Uterus (tissue), 3 donors: ENCODE measurements at regions not wholly inside any gene's neighbourhood (a gene's known extent, or its start where the extent isn't known, plus 50 kb on each side); places are given as distances from the start of the nearest gene placed in this dataset.

Source experiments
- DNase-seq, 2 donors: peaks; one replicate each; pipeline ENCODE4 v3.0.0-alpha.2; 2019 to 2020
- H3K27ac ChIP-seq, 2 donors: fragments of 200-600 bp; sonication (generic); 1 replicate in 1 of 2; 2 replicates in 1 of 2; pipeline ENCODE4 v1.5.1; 2016 to 2018
- H3K27me3 ChIP-seq, 2 donors: fragments of 200-600 bp; sonication (generic); one replicate each; pipeline ENCODE4 v1.5.1; 2018 to 2019; ENCODE audit warnings: control low read depth in 1 of 2
- H3K36me3 ChIP-seq, 2 donors: fragments of 200-600 bp; sonication (generic); one replicate each; pipeline ENCODE4 v1.5.1; 2019; ENCODE audit warnings: control low read depth in 1 of 2
- H3K4me1 ChIP-seq, 2 donors: fragments of 200-600 bp; sonication (generic); one replicate each; pipeline ENCODE4 v1.5.1; 2018 to 2019; ENCODE audit warnings: control low read depth in 1 of 2
- H3K4me3 ChIP-seq, 2 donors: fragments of 200-600 bp; sonication (generic); 1 replicate in 1 of 2; 2 replicates in 1 of 2; pipeline ENCODE4 v1.5.1; 2018 to 2019; ENCODE audit warnings: mild to moderate bottlenecking in 1 of 2
- H3K9me3 ChIP-seq, 2 donors: fragments of 200-600 bp; sonication (generic); one replicate each; pipeline ENCODE4 v1.5.1; 2019; ENCODE audit warnings: control low read depth in 1 of 2
- CTCF ChIP-seq, 4 experiments: fragments of 200-600 bp in 2 of 4; fragments of 450-650 bp in 2 of 4; sonication (generic) in 2 of 4; IDR thresholded peaks; one replicate each; pipeline ENCODE4 v1.5.1; 2016 to 2019; ENCODE audit warnings: antibody characterized with exemption in 4 of 4, mild to moderate bottlenecking in 2 of 4, moderate library complexity in 1 of 4
- POLR2A ChIP-seq, 2 donors: fragments of 450-650 bp; IDR thresholded peaks; one replicate each; pipeline ENCODE4 v1.6.1; 2016; ENCODE audit warnings: antibody characterized with exemption in 2 of 2, mild to moderate bottlenecking in 1 of 2, moderate library complexity in 1 of 2
- intact Hi-C: fragments of 100-400 bp; cut with DNase I; formaldehyde crosslinking; loops from one replicate; pipeline ENCODE4 v1.15.1; 2023; ENCODE audit warnings: low total_unique reads
- donor health status: DM: yes; HTN: yes; CAD: no.

- Histone ChIP-seq H3K4me3 (no peak overlapping the region), H3K9me3 (no peaks in the 10 kb centered on the region), H3K27ac (no peak overlapping the region), H3K36me3 (no peaks in the 10 kb centered on the region), H3K27me3 (no peaks in the 10 kb centered on the region), H3K4me1 (no peaks in the 10 kb centered on the region)
- intact Hi-C loops, result no loop called here
- TF ChIP-seq POLR2A (IDR thresholded peaks at IDR 0.05) (no peak), CTCF (IDR thresholded peaks at IDR 0.05) (no peak)
- no peak for DNase-seq
These were observed 76.5 kb downstream of the OR13A1 start for GRCh38 chr10:45238896-45239295.

GRCh38 chr10:45239642-45240041, 75.8 kb downstream of the OR13A1 start:
- H3K9me3 ChIP-seq, result no peaks in the 10 kb centered on the region
- intact Hi-C loops, result no loop called here
- H3K27me3 ChIP-seq, result no peaks in the 10 kb centered on the region
- no peaks in the 10 kb centered on the region for H3K36me3 ChIP-seq
- TF ChIP-seq POLR2A (IDR thresholded peaks at IDR 0.05) (no peak), CTCF (IDR thresholded peaks at IDR 0.05) (no peak)
- H3K27ac ChIP-seq, result no peak overlapping the region
- H3K4me1 ChIP-seq, result no peaks in the 10 kb centered on the region
- H3K4me3 ChIP-seq, result no peak overlapping the region
- DNase-seq, result no peak

- no peak for TF ChIP-seq CTCF (IDR thresholded peaks at IDR 0.05)
- Histone ChIP-seq H3K4me3 (no peak overlapping the region), H3K9me3 (no peaks in the 10 kb centered on the region), H3K27ac (no peak overlapping the region), H3K27me3 (no peaks in the 10 kb centered on the region), H3K36me3 (no peaks in the 10 kb centered on the region), H3K4me1 (no peaks in the 10 kb centered on the region)
- intact Hi-C loops, result no loop called here
- no peak for DNase-seq
These were observed 73.4 kb downstream of the OR13A1 start for GRCh38 chr10:45241865-45242520.

GRCh38 chr10:45243261-45243660, 72.1 kb downstream of the OR13A1 start:
- H3K4me1 ChIP-seq, result no peaks in the 10 kb centered on the region
- TF ChIP-seq CTCF (IDR thresholded peaks at IDR 0.05), result no peak
- TF ChIP-seq POLR2A (IDR thresholded peaks at IDR 0.05), result no peak
- intact Hi-C loops, result no loop called here
- no peaks in the 10 kb centered on the region for H3K36me3 ChIP-seq
- H3K9me3 ChIP-seq, result no peaks in the 10 kb centered on the region
- H3K27me3 ChIP-seq, result no peaks in the 10 kb centered on the region
- no peak overlapping the region for H3K27ac ChIP-seq
- DNase-seq, result no peak
- no peak overlapping the region for H3K4me3 ChIP-seq

GRCh38 chr10:45246522-45246921, 68.9 kb downstream of the OR13A1 start:
- no peaks in the 10 kb centered on the region for H3K9me3 ChIP-seq
- TF ChIP-seq CTCF (IDR thresholded peaks at IDR 0.05) (no peak), POLR2A (IDR thresholded peaks at IDR 0.05) (no peak)
- no peaks in the 10 kb centered on the region for H3K36me3 ChIP-seq
- DNase-seq, result no peak
- no peak overlapping the region for H3K27ac ChIP-seq
- H3K27me3 ChIP-seq, result no peaks in the 10 kb centered on the region
- H3K4me1 ChIP-seq, result no peaks in the 10 kb centered on the region
- no peak overlapping the region for H3K4me3 ChIP-seq
- intact Hi-C loops, result no loop called here
